ENCODE measurements at regions not wholly inside any gene's neighbourhood (a gene's known extent, or its start where the extent isn't known, plus 50 kb on each side); places are given as distances from the start of the nearest gene placed in this dataset.

DNA sequence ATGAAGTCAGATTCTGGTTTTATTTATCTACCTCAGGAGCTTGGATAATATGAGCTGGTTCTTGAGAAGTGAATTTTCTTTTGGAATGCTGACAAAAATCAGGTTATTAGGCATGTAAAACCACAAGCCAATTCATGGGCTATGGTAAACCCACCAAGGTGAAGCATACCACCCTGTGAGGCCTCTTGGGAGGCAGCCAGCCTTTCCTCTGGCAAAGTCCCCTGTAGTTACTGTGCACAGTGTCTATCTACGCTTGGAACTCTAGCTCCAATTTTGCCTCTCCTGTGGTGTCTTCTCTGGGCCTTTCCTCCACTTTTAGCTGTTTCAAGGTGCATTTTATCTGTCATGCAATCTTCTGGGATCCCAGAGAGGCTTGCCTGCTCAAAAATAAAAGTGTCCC, 242.7 kb upstream of the ZSWIM2 start:
- TF ChIP-seq, protein P1, sequence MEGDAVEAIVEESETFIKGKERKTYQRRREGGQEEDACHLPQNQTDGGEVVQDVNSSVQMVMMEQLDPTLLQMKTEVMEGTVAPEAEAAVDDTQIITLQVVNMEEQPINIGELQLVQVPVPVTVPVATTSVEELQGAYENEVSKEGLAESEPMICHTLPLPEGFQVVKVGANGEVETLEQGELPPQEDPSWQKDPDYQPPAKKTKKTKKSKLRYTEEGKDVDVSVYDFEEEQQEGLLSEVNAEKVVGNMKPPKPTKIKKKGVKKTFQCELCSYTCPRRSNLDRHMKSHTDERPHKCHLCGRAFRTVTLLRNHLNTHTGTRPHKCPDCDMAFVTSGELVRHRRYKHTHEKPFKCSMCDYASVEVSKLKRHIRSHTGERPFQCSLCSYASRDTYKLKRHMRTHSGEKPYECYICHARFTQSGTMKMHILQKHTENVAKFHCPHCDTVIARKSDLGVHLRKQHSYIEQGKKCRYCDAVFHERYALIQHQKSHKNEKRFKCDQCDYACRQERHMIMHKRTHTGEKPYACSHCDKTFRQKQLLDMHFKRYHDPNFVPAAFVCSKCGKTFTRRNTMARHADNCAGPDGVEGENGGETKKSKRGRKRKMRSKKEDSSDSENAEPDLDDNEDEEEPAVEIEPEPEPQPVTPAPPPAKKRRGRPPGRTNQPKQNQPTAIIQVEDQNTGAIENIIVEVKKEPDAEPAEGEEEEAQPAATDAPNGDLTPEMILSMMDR (IDR thresholded peaks at IDR 0.05 in 8 of 11, conservative IDR thresholded peaks at IDR 0.05 in 3 of 11), result no peak
- no peak for TF ChIP-seq POLR2AphosphoS5 (IDR thresholded peaks at IDR 0.05)

Measured in spleen (tissue), 7 donors.